ENCODE measurements at regions not wholly inside any gene's neighbourhood (a gene's known extent, or its start where the extent isn't known, plus 50 kb on each side); places are given as distances from the start of the nearest gene placed in this dataset.

GRCh38 chr20:56715309-56715708 lies 86.2 kb downstream of the TFAP2C start:
- no peak overlapping the region for H3K27ac ChIP-seq
- no peak for TF ChIP-seq CTCF (conservative IDR thresholded peaks at IDR 0.05)
- no peak for TF ChIP-seq ZFX (IDR thresholded peaks at IDR 0.05)

- TF ChIP-seq CTCF (conservative IDR thresholded peaks at IDR 0.05) (no peak), ZFX (IDR thresholded peaks at IDR 0.05) (no peak)
- H3K27ac ChIP-seq, result no peak overlapping the region
Observed at GRCh38 chr20:56715902-56716519, 86.9 kb downstream of the TFAP2C start.

- TF ChIP-seq ZFX (IDR thresholded peaks at IDR 0.05) (no peak), CTCF (conservative IDR thresholded peaks at IDR 0.05) (no peak)
- H3K27ac ChIP-seq, result no peak overlapping the region
Observed at GRCh38 chr20:56716806-56717205, 87.7 kb downstream of the TFAP2C start.

- TF ChIP-seq CTCF (conservative IDR thresholded peaks at IDR 0.05), result no peak
- no peak for TF ChIP-seq ZFX (IDR thresholded peaks at IDR 0.05)
- no peak overlapping the region for H3K27ac ChIP-seq
Observed at GRCh38 chr20:56718816-56719215, 89.7 kb downstream of the TFAP2C start.

GRCh38 chr20:56720620-56721213 lies 91.6 kb downstream of the TFAP2C start:
- no peak overlapping the region for H3K27ac ChIP-seq
- TF ChIP-seq ZFX (IDR thresholded peaks at IDR 0.05) (no peak), CTCF (conservative IDR thresholded peaks at IDR 0.05) (no peak)

- H3K27ac ChIP-seq, result no peak overlapping the region
Observed at GRCh38 chr20:56722042-56722441, 92.9 kb downstream of the TFAP2C start.

More at GRCh38 chr20:56722042-56722441, 92.9 kb downstream of the TFAP2C start:
- TF ChIP-seq ZFX (IDR thresholded peaks at IDR 0.05) (no peak), CTCF (conservative IDR thresholded peaks at IDR 0.05) (no peak)
